Kidney epithelial cell (primary cell): ENCODE measurements at regions not wholly inside any gene's neighbourhood (a gene's known extent, or its start where the extent isn't known, plus 50 kb on each side); places are given as distances from the start of the nearest gene placed in this dataset.

Experiments used
- DNase-seq: peaks from one replicate; pipeline ENCODE4 v3.0.0-alpha.2; 2010; ENCODE audit warnings: low read depth
- H3K27me3 ChIP-seq: 2 replicates; pipeline ENCODE4 v1.6.0; 2011; ENCODE audit warnings: low read length; ENCODE audit not compliant: control insufficient read depth, insufficient read depth
- H3K36me3 ChIP-seq: 2 replicates; pipeline ENCODE4 v1.5.1; 2011; ENCODE audit warnings: low read length; ENCODE audit not compliant: control insufficient read depth, insufficient read depth
- H3K4me3 ChIP-seq: 2 replicates; pipeline ENCODE4 v1.5.1; 2011; ENCODE audit warnings: low read depth, mild to moderate bottlenecking, control low read depth, low read length
- CTCF ChIP-seq: IDR thresholded peaks from 2 replicates; pipeline ENCODE4 v1.5.1; 2011; ENCODE audit warnings: mild to moderate bottlenecking, moderate library complexity, low read length, control low read depth, inconsistent platforms; ENCODE audit not compliant: insufficient read depth, poor library complexity, severe bottlenecking

- TF ChIP-seq CTCF: no peak
- DNase-seq: no peak
- no peaks in the 10 kb centered on the region for H3K36me3 ChIP-seq
- no peaks in the 10 kb centered on the region for H3K27me3 ChIP-seq
- H3K4me3 ChIP-seq: no peak overlapping the region
Observed at GRCh38 chr6:145044641-145045246, 690.6 kb downstream of the EPM2A start.

GRCh38 chr6:145045582-145045981 is 689.7 kb downstream of the EPM2A start:
- Histone ChIP-seq H3K27me3 (no peaks in the 10 kb centered on the region), H3K4me3 (no peak overlapping the region), H3K36me3 (no peaks in the 10 kb centered on the region)
- no peak for DNase-seq
- TF ChIP-seq CTCF: no peak

GRCh38 chr6:145047891-145048290 is 687.4 kb downstream of the EPM2A start:
- no peaks in the 10 kb centered on the region for H3K27me3 ChIP-seq
- no peak overlapping the region for H3K4me3 ChIP-seq
- no peaks in the 10 kb centered on the region for H3K36me3 ChIP-seq
- TF ChIP-seq CTCF: no peak
- DNase-seq: no peak

- no peaks in the 10 kb centered on the region for H3K27me3 ChIP-seq
- no peak for DNase-seq
- no peak overlapping the region for H3K4me3 ChIP-seq
- TF ChIP-seq CTCF: no peak
- H3K36me3 ChIP-seq: no peaks in the 10 kb centered on the region
Observed at GRCh38 chr6:145051661-145052060, 683.7 kb downstream of the EPM2A start.

GRCh38 chr6:145055567-145055966 is 679.8 kb downstream of the EPM2A start:
- Histone ChIP-seq H3K36me3 (no peaks in the 10 kb centered on the region), H3K4me3 (no peak overlapping the region), H3K27me3 (no peaks in the 10 kb centered on the region)
- no peak for DNase-seq
- TF ChIP-seq CTCF: no peak

GRCh38 chr6:145060714-145061113 is 674.6 kb downstream of the EPM2A start:
- no peak for TF ChIP-seq CTCF
- DNase-seq: no peak
- no peaks in the 10 kb centered on the region for H3K27me3 ChIP-seq

More at GRCh38 chr6:145060714-145061113, 674.6 kb downstream of the EPM2A start:
- H3K4me3 ChIP-seq: no peak overlapping the region
- H3K36me3 ChIP-seq: no peaks in the 10 kb centered on the region
